OCI-LY7 (cell line): ENCODE measurements at regions not wholly inside any gene's neighbourhood (a gene's known extent, or its start where the extent isn't known, plus 50 kb on each side); places are given as distances from the start of the nearest gene placed in this dataset.

Source experiments
- CTCF ChIP-seq: fragments of 200-600 bp; sonication (generic); conservative IDR thresholded peaks from 2 replicates; pipeline ENCODE4 v1.5.1; 2014; ENCODE audit warnings: mild to moderate bottlenecking, antibody characterized with exemption, low read length, moderate library complexity, mixed read lengths
- EZH2phosphoT487 ChIP-seq: fragments of 200-600 bp; sonication (generic); IDR thresholded peaks from 2 replicates; pipeline ENCODE4 v1.6.1; 2018; ENCODE audit warnings: low read depth, borderline replicate concordance, mild to moderate bottlenecking, mixed run types, antibody characterized with exemption, low read length, moderate library complexity, mixed read lengths

GRCh38 chr5:38667499-38667776, 111.0 kb upstream of the LIFR start:
- TF ChIP-seq CTCF (no peak), EZH2phosphoT487 (no peak)
